GM12892 (cell line): ENCODE measurements at regions not wholly inside any gene's neighbourhood (a gene's known extent, or its start where the extent isn't known, plus 50 kb on each side); places are given as distances from the start of the nearest gene placed in this dataset.

ENCODE experiments used
- DNase-seq: peaks from one replicate; pipeline ENCODE4 v3.0.0; 2011; ENCODE audit not compliant: insufficient read length
- FAIRE-seq: peaks from 2 replicates; lab custom pipeline; 2011; peaks lifted over from hg19 to GRCh38; lab: Jason Lieb, UNC
- POLR2A ChIP-seq: IDR thresholded peaks from 2 replicates; pipeline ENCODE4 v1.6.1; 2011; ENCODE audit warnings: low read depth, low read length, control low read depth
- POLR2AphosphoS5 ChIP-seq: IDR thresholded peaks from 2 replicates; pipeline ENCODE4 v1.6.1; 2011; ENCODE audit warnings: low read depth, low read length, control low read depth
- TAF1 ChIP-seq: IDR thresholded peaks from 2 replicates; pipeline ENCODE4 v1.6.1; 2011; ENCODE audit warnings: low read depth, mild to moderate bottlenecking, control low read depth, low read length, borderline replicate concordance

- DNase-seq (no peak), FAIRE-seq (no peak)
- TF ChIP-seq TAF1 (no peak), POLR2AphosphoS5 (no peak), POLR2A (no peak)
These were observed 71.2 kb upstream of the CREB1 start for GRCh38 chr2:207458582-207458981.

- TF ChIP-seq POLR2AphosphoS5 (no peak), TAF1 (no peak), POLR2A (no peak)
- FAIRE-seq, result peak; percentile 57
- no peak for DNase-seq
These were observed 69.6 kb upstream of the CREB1 start for GRCh38 chr2:207459990-207460757.

- TF ChIP-seq POLR2A, result no peak
- no peak for TF ChIP-seq POLR2AphosphoS5
- no peak for TF ChIP-seq TAF1
- DNase-seq (no peak), FAIRE-seq (no peak)
These were observed 66.3 kb upstream of the CREB1 start for GRCh38 chr2:207463433-207463832.

- FAIRE-seq, result no peak
- TF ChIP-seq TAF1 (no peak), POLR2AphosphoS5 (no peak), POLR2A (no peak)
- DNase-seq, result no peak
These were observed 65.8 kb upstream of the CREB1 start for GRCh38 chr2:207464007-207464406.

GRCh38 chr2:207465894-207466293, 63.9 kb upstream of the CREB1 start:
- TF ChIP-seq POLR2AphosphoS5 (no peak), TAF1 (no peak), POLR2A (no peak)
- DNase-seq (no peak), FAIRE-seq (no peak)

- FAIRE-seq (peak; percentile 77), DNase-seq (no peak)
- TF ChIP-seq POLR2A, result no peak
- no peak for TF ChIP-seq POLR2AphosphoS5
- no peak for TF ChIP-seq TAF1
These were observed 61.9 kb upstream of the CREB1 start for GRCh38 chr2:207467716-207468347.

GRCh38 chr2:207468488-207468887, 61.3 kb upstream of the CREB1 start:
- TF ChIP-seq TAF1 (no peak), POLR2A (no peak), POLR2AphosphoS5 (no peak)
- DNase-seq, result no peak
- FAIRE-seq, result no peak

GRCh38 chr2:207469451-207469850, 60.3 kb upstream of the CREB1 start:
- FAIRE-seq (no peak), DNase-seq (no peak)
- no peak for TF ChIP-seq POLR2A
- TF ChIP-seq POLR2AphosphoS5, result no peak

- no peak for TF ChIP-seq TAF1
- DNase-seq, result no peak
- FAIRE-seq, result no peak
These were observed 59.6 kb upstream of the CREB1 start for GRCh38 chr2:207469943-207470729.

- FAIRE-seq (no peak), DNase-seq (no peak)
- TF ChIP-seq TAF1, result no peak
- TF ChIP-seq POLR2A, result no peak
- no peak for TF ChIP-seq POLR2AphosphoS5
These were observed 58.5 kb upstream of the CREB1 start for GRCh38 chr2:207471261-207471660.

- FAIRE-seq, result no peak
- no peak for DNase-seq
- TF ChIP-seq TAF1 (no peak), POLR2A (no peak), POLR2AphosphoS5 (no peak)
These were observed 57.3 kb upstream of the CREB1 start for GRCh38 chr2:207472343-207473048.
